ENCODE measurements at regions not wholly inside any gene's neighbourhood (a gene's known extent, or its start where the extent isn't known, plus 50 kb on each side); places are given as distances from the start of the nearest gene placed in this dataset.

DNA sequence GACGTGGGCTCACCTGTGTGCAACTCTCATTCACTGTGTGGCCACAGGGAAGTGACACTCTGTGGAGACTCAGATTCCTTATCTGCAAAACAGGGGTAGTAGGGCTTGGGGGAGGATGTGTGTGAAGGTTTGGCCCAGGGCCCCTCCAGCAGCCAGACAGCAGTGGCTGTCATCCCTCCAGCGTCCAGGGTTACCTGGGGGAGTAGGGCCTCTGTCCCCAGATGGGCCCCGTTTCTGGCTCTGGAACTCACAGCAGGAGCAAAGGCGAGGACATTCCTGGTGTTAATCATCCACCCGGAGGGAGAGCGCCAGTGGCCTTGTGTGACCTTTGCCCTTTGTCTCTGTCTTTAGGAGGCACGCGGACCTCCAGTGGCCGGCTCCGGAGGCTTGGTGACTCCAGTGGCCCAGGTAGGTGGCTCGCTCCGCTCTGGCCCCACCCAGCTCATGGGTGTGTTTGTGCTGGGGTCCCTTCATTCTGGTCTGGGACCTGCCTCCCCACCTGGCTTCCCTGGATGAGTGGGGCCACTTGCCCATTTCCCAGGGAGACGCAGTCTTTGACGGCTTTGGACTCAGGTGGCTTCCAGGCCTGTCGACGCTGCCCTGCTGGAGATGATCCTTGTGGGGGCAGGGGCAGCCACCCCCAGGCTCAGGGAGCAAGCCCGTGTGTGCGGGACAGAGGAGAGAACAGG, 166.2 kb downstream of the SEC14L1 start:
- no peak for DNase-seq (ENCODE audit: extremely low read depth in 1 of 2, low read depth in 1 of 2)

- no peak for DNase-seq (ENCODE audit: extremely low read depth in 1 of 2, low read depth in 1 of 2)
These were observed 166.9 kb downstream of the SEC14L1 start for GRCh38 chr17:77307479-77308198.

DNA sequence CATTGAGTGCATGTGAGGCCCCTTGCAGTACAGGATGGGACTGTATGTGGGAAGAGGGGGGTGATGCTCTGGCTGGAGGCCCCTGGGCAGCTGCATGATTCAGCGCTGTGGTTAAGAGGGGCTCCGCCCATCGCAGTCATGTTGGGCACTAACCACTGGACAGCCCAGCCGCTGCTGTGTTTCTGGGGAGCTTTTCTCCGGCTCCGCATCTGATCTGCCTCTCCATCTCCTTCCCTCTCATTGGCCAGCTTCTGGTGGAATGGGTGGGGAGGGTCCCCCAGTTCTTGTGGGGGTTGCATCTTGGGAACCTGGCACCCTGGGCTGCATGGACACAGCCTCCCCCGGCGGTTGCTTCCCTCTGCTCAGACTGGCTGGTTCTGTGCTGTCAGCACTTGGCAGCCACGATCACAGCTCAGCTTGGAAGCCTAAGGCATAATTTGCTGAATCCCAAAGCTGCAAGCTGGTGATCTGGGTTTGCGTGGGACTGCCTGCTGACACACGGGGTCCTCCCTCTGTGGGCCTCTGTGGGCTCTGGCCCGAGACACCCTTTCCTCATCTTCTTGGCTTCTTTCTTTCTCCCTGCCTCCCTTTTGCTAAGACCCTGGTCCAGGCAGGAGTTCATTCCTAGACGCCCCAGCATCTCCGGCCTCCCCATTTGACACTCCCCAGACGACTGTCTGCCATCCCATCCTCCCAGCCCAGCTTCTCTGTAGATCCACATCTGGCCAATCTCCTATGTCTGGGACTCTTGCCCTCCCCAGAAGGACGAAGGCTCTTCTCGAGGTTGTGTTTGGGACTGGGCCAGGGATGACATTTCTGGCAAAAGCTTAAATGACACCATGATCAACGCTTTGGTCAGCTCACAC, 168.3 kb downstream of the SEC14L1 start:
- no peak for DNase-seq (ENCODE audit: extremely low read depth in 1 of 2, low read depth in 1 of 2)

DNA sequence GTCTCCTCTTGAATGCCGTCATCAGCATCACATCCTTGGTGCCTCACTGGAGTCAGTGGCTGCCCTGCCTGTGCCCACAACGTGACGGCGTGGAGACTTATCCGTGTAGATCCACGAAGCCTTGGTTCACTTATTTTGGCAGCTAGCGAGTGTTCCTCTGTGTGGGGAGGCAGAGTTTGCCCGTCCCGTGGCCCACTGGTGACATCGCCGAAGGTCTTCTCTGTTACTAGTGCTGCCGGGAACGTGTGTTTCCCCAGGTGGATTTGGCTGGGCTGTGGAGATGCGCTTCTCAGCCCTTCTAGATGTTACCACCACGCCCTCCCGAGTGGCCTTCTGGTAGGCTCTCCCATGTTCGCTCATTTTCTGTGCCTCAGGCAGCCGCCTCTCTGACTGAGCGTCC, 169.6 kb downstream of the SEC14L1 start:
- no peak for DNase-seq (ENCODE audit: extremely low read depth in 1 of 2, low read depth in 1 of 2)

GRCh38 chr17:77311371-77311981, 170.7 kb downstream of the SEC14L1 start:
- DNase-seq (ENCODE audit: extremely low read depth in 1 of 2, low read depth in 1 of 2) = no peak

- DNase-seq (ENCODE audit: extremely low read depth in 1 of 2, low read depth in 1 of 2) = no peak
These were observed 171.4 kb downstream of the SEC14L1 start for GRCh38 chr17:77312061-77312701.

DNA sequence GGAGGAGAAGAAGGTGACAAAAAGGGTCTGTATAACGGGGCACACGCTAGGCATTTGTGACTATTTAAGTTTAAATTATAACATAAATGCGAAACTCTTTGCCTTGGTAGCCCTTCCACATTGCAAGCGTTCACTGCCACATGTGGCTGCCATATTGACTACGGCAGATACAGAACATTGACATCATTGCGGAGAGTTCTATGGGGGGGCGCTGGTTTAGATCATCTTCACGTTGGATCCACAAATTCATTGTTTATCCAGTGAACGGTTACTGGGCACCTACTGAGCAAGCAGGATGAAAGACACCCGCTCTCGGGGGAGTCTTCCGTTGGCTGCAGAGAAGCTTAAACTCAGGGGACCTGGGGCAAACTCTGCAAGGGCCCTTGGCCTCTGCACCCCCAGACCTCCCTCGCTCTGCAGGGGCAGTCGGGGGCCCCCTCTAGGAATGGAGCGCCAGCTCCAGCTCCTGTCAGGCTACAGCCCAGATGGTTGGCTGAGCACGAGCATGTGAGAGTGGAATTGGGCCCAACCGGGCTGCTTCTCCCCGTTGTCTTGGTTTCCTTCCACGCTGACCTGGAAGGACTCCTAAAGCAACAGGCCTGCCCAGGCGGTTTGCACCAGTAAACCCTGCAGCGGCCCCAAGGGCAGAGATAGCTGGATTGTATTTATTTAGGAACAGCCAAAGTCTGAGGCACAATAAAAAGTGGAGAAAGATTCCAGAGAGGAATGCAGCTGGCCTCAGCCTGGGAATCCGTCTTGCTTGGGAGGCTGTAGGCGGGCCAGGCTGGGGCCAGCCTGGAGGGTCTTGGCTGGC, 172.2 kb downstream of the SEC14L1 start:
- DNase-seq (ENCODE audit: extremely low read depth in 1 of 2, low read depth in 1 of 2) = no peak

- no peak for DNase-seq (ENCODE audit: extremely low read depth in 1 of 2, low read depth in 1 of 2)
These were observed 173.1 kb downstream of the SEC14L1 start for GRCh38 chr17:77313831-77314230.

DNA sequence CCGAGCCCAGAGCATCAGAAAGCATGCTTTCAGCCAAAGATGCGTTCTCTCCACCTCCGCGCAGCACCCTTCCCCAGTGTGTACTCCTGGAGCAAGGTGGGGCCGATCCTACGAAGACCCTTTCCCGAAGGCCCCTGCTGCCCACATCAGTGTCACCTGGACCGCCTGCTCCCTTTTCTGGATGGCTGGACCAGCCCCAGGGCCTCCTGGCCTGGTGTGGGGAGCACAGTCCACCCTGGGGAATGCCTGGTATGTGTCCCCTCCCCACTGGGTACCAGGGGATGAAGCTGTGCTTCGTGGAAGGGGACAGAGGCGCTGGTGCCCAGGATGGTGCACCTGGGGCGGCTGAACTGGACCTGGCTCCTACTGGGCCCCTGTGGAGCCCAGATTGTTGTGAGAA, 173.8 kb downstream of the SEC14L1 start:
- DNase-seq (ENCODE audit: extremely low read depth in 1 of 2, low read depth in 1 of 2) = no peak

- DNase-seq (ENCODE audit: extremely low read depth in 1 of 2, low read depth in 1 of 2) = no peak
These were observed 174.2 kb downstream of the SEC14L1 start for GRCh38 chr17:77315010-77315409.

DNA sequence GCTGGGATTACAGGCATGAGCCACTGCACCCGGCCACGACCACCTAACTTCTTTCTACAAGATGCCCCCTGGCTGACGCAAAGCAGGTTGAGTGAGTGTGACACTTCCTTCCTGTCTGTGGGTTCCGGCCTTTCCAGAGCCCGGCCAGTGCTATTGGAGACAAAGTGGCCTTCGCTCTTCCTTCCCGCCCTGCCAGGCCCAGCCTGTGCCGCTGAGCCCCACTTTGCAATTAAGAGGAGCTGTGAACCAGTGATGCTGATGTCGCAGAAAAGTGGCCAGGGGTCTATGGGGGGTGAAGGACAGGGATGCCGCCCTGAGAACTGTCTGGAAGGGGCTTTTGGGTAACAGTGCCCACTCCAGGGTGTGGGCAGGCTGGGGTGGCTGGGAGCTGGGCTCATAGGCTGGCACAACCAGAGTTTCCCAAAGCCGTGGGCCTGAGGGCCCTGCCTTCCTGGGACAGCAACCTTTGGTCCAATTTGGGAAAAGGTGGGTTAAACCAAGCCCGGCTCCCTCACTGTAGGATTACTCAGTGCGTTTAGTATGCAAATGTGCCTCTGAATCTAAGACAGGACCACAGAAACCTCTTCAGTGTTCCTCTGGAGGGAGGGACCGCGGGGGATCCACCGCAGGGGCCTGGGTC, 174.9 kb downstream of the SEC14L1 start:
- DNase-seq (ENCODE audit: extremely low read depth in 1 of 2, low read depth in 1 of 2) = no peak

DNA sequence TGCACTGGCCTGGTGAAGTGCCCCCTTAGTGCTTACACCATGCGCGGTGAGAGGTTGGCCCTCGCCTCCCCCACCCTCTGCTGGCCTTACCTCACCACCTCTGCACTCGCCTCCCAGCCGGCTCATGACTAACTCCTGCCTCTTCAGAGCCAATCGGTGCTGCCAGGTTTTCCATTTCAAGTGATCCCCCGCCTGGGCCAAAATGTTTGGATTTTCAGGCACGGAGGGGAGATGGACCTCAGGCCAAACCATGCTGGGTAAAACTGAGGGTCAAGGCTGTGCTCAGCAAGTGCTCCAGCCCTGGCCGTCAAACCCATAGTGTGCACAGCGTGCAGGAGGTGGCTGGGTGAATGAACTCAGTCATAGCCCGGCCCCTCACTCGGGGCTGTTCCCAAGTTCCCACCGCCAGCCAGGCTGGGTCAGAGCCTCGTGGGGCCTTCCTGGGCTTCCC, 175.4 kb downstream of the SEC14L1 start:
- DNase-seq (ENCODE audit: extremely low read depth in 1 of 2, low read depth in 1 of 2) = no peak

DNA sequence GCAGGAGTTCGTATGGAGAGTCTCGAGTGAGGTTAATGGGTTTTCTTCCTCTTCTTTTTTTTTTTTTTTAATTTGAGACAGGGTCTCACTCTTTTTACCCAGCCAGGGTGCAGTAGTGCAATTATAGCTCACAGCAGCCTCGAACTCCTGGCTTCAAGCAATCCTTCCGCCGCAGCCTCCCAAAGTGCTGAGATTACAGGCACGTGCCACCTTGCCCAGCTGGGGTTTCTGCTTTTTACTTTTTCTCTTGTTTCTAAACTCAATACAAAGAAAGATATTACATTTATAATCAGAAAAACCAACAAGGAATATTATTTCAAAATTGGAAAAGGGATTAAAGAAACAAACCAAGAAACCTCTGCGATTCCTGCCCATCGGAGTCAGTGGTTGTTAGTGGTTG, 175.9 kb downstream of the SEC14L1 start:
- DNase-seq (ENCODE audit: extremely low read depth in 1 of 2, low read depth in 1 of 2) = no peak

DNA sequence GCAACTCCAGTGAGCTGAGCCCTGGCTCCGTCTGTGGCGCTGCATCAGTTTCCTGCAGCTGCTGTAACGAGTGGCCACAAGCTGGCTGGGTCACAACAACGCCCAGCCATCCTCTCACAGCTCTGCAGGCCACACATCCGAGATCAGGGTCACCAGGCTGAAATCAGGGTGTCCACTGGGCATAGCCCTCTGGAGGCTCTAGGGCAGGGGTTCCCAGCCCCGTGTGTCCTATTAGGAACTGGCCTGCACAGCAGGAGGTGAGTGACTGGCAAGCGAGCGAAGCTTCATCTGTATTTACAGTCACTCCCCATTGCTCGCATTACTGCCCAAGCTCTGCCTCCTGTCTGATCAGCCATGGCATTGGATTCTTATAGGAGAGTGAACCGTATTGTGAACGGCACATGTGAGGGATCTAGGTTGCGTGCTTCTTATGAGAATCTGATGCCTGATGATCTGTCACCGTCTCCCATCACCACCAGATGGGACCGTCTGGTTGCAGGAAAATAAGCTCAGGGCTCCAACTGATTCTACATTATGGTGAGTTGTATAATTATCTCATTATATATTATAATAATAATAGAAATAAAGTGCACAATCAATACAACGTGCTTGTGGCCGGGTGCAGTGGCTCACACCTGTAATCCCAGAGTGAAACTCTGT, 176.5 kb downstream of the SEC14L1 start:
- DNase-seq (ENCODE audit: extremely low read depth in 1 of 2, low read depth in 1 of 2) = no peak

DNA sequence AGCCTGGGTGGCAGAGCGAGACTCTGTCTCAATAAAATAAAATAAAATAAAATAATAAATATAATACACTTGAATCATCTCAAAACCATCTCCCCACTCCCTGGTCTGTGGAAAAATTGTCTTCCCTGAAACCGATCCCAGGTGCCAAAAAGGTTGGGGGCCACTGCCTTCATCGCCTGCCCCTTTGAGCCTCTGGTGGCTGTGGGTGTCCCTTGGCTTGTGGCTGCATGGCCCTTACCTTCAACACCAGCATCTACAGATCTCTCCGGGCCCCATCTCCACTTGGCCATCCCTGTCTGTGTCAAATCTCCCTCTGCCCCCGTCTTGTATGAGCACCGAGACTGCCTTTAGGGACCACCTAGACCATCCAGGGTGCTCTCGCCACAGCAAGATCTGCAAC, 177.3 kb downstream of the SEC14L1 start:
- DNase-seq (ENCODE audit: extremely low read depth in 1 of 2, low read depth in 1 of 2) = no peak

GRCh38 chr17:77318491-77319210, 177.9 kb downstream of the SEC14L1 start:
- no peak for DNase-seq (ENCODE audit: extremely low read depth in 1 of 2, low read depth in 1 of 2)

- DNase-seq (ENCODE audit: extremely low read depth in 1 of 2, low read depth in 1 of 2) = peak in 1 of 2 donors; percentile 55
These were observed 178.7 kb downstream of the SEC14L1 start for GRCh38 chr17:77319211-77320043.
